Ovary (tissue), 3 donors: ENCODE measurements at regions not wholly inside any gene's neighbourhood (a gene's known extent, or its start where the extent isn't known, plus 50 kb on each side); places are given as distances from the start of the nearest gene placed in this dataset.
"Not testable (repeated sequence)": the region's sequence is repeated elsewhere in the genome, so short reads cannot be mapped to it uniquely, and the experiment has no call there.

Experiments
- CTCF ChIP-seq, 3 donors: fragments of 450-650 bp in 2 of 3; fragments of 200-600 bp in 1 of 3; IDR thresholded peaks; one replicate each; pipeline versions ENCODE4 v1.5.1 to v1.8.0; 2016 to 2022; ENCODE audit warnings: antibody characterized with exemption in 3 of 3, mild to moderate bottlenecking in 1 of 3
- EP300 ChIP-seq: sonication (generic); formaldehyde crosslinking; IDR thresholded peaks from one replicate; pipeline ENCODE4 v1.6.1; 2017; ENCODE audit warnings: antibody characterized with exemption
- POLR2A ChIP-seq: fragments of 450-650 bp; IDR thresholded peaks from one replicate; pipeline ENCODE4 v1.6.1; 2017; ENCODE audit warnings: antibody characterized with exemption, mild to moderate bottlenecking, moderate library complexity
- donor health status: DM: no; HTN: no; CAD: no.

- not testable (repeated sequence) for TF ChIP-seq CTCF (IDR thresholded peaks at IDR 0.05); POLR2A; EP300
Measured at GRCh38 chr4:118512870-118513269, 160.1 kb upstream of the PRSS12 start.
